NCI-H345 treated with DMSO at 0.1 percent for 48 hours (cell line): ENCODE measurements at regions not wholly inside any gene's neighbourhood (a gene's known extent, or its start where the extent isn't known, plus 50 kb on each side); places are given as distances from the start of the nearest gene placed in this dataset.

Experiments
- DNase-seq: peaks from one replicate; lab custom pipeline; 2025; ENCODE audit not compliant: unreplicated experiment; lab: John Stamatoyannopoulos, UW

DNA sequence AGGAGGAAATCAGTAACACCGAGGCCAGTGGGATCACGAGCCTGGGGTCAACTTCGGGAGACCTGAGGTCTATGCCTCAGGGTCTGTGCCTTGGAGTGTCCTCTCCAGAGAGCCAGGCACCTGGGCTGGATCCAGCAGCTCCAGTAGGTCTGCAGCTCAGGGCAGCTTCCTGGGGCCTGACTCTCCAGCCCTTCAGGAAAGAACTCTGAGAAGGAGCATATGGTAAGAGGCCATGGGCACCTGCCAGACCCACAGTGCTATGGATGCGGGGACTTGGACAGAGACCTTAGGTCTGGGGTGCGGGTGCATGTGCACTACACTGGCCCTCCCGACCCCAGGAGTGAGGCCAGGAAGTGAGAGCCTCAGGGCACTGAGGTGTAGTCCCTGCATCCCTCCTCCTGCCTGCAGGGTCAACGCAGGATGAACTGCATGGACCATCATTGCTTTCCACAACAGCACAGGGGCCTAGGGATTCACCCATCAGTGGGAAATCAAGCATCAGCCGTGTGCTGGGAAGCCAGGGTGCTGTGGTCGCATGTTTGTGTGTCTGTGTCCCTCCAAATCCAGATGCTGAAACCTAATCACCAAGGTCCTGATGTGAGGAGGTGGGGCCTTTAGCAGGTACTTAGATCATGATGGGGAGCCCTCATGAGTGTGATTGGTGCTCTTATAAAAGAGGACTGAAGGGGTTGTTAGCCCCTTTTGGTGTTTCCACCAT lies 210.9 kb upstream of the CST7 start:
- no peak for DNase-seq

DNA sequence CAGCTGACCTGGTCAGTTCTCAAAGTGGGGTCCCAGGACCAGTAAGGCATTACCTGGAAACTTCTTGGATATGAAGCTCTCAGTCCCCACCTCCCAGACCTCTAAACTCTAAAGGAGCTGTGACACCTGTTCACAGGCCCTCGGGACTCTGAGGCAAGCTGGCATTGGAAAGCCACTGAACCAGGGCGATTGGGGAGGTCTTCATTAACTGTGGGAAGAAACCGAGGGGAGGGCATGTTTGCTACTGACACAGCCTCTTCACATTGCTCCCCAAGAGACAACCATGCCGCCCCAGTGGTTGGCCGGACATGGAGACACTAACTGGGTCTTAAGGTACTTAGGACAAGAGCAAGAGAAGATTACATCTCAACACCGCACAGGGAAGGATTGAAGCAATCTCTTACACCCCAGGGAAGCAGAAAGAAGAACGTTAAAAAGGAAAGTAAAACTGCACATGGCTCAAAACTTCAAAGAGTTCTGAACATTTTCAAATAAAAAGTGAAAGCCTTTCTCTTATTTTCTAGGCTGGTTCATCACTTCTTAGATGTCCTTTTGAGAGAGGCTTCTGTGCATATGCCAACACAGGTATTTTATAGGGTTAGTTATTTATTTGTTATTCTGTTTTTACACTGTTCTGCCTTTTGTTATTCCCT lies 210.0 kb upstream of the CST7 start:
- no peak for DNase-seq

DNA sequence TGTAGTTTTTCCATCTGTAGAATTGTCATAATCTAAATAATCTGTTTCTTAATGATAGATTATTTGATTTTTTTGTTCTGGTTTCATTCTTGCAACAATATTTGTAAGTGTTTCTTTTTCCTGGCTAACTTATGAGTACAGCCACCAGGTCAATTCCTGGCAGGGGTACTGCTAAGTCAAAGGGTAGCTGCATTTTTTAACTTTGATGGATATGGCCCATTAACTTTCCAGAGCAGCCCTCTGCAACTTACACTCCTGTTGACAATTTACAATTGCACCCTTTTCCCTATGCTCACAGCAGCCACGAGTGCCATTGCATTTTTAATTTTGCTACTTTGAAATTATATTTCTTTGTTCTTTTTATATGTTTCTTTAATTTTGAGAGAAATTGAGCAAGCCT lies 209.3 kb upstream of the CST7 start:
- no peak for DNase-seq

DNA sequence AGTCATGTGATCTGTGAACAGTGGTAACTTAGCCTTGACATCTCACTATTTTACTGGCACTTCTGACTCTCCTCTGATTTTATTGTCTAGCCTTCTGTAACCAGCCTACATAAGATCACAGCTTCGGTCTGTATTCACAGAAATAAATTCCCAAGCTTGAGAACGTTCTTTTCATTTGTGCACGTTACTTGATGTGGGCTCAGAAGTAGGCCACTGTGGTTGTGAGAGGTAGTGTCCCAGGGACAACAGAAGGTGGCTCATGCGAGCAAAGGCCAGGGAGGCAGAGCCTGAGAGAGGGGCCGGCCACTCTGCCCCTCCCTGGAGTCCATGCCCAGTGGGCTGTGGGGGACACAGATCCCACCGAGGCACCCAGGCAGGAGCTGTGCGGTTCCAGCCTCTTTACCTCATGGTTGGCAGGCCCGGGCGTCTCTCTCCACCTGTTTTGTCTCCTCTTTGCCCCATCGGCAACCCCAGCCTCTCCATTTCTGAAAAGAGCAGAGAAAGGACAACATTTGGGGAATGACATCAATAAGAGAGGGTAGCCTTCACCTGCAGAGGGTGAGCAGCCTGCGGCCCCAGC lies 207.5 kb upstream of the CST7 start:
- no peak for DNase-seq

DNA sequence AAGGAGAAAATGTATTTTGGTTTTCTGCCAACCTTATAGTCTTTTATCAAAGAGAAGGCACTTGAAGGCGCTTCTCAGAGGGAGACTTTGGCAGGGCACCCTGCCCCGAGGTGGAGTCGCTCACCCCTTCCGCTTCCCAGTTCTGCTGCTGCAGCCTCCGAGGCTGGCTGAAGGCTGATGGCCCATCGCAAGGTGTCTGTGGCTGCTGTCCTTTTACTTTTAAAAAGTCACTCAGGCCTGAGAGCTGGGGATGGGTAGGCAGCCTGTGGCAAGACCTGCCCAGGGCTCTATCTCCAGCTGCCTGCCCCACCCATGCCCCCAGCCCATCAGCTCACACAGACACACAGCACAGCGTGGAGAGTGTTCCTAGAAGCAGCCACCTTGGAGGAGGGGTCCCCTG lies 206.6 kb upstream of the CST7 start:
- DNase-seq = no peak

DNA sequence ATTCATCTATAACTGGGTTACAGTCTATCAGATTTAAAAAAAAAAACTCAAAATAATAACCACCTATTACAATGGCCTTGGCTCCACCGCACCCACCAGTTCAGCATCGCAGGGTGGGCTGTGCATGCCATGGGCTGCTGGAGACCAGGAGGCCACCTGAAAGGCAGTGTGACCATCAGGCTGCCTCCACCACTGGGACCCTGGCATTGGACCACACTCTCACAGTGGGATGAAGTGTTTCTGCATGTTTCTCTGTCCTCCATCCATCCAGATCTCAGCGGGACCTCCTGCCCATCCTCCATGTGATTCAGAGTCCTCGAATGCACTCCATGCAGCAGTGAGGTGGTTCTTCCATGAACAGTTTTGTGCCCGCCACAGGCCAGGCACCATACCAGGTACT lies 206.1 kb upstream of the CST7 start:
- no peak for DNase-seq

DNA sequence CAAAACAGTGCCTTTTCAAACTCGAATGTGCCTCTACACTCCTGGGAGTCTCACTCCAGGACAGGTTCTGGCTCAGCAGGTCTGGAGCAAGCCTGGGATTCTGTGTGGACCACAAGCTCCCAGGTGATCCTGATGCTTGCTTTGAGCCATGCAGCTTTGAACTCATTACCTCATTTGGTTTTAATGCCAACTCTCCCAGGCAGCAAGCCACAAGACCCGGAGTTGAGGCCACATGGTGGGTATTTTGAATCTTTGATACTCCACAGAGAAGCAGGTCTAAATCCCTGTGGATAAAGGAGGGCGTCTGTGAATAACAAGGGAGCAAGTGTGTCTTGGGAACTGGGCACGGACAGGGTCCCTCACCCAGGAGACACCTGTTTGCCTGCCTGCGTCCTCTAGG lies 205.4 kb upstream of the CST7 start:
- no peak for DNase-seq

DNA sequence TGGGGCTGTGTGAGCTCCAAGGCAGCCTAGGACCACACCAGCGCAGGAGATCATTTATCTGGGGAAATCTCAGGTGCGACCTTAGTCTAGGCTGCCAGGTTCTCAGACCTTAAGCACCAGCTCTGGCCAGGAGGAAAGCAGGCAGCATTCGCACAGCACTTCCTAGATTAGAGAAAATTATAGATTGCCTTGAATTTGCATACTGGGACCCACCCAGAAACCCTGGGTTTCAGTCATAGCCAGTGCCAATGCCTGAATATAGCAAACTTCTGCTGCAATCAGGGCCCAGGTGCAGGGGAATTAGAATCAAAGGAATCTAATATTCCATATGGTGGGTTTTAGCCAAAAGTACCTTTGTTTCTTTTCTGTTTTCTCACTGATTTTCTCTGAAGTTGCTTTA lies 204.3 kb upstream of the CST7 start:
- DNase-seq = no peak

DNA sequence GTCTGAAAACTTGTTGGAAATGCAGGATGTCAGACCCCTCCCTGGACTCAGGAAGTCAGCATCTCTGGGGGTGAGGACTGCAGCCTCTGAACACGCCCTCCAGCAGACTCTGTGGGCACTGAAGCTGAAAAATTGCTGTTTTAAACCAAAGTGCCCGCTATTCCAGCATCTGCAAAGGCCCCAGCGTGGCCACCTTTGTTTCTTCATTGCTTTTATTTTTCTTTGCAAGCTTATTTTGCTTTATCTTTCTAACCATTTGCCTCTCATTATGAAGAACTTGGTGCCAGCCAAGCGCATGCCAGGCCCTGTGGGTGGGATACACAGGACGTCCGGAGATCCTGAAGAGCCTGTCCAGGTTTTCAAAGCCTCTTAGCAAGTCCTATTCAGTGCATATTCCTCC lies 203.9 kb upstream of the CST7 start:
- DNase-seq = no peak

DNA sequence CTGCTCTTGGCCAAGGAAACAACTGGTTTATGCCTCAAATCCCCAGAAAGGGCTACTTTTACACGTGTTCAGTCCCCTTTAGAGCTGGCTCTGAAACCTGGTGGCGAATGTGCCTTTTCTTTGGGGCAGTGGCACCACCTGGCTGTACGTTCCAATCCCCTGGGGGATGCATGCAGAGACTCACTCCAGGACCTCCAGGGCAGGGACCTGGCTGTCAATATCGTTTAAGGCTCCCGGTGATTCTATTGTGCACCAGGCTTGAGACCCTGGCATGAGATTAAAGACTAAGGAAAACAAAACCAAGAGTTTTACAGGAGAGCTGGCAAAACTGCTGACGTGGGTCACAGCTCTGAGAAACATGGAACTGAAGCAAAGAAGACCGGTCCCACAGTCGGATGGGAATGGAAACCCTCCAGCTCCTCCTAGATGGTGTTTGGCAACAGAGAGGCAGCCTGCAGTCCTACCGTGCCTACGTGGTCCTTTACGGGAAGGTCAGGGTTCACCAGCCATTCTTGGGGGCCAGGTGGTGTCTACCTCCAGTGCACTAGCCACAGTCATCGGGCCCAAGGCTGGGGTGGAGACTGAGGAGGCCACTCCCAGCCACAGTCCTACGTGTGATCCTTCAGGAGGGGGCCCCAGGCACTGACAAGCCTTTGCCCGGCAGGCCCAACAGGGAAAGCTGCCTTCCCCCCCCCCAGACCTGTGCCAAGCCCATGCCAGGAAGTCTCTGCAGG lies 203.3 kb upstream of the CST7 start:
- DNase-seq = no peak

DNA sequence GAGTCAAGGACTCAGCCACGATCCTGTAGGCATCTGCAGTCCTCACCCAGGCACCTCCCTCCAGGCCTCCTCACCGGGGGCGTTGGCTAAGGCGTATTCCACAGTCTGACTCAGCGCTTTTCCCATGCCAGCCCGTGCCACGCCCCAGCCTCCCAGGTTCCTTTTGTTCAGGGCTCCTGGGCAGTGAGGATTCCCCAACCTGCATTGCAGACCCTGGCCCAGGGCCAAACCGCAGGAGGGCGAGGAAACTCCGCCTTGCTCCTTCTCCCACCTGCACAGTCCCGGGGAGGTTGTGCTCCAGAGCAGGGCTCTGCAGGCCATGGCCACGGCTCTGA lies 202.8 kb upstream of the CST7 start:
- DNase-seq = peak; percentile 33

DNA sequence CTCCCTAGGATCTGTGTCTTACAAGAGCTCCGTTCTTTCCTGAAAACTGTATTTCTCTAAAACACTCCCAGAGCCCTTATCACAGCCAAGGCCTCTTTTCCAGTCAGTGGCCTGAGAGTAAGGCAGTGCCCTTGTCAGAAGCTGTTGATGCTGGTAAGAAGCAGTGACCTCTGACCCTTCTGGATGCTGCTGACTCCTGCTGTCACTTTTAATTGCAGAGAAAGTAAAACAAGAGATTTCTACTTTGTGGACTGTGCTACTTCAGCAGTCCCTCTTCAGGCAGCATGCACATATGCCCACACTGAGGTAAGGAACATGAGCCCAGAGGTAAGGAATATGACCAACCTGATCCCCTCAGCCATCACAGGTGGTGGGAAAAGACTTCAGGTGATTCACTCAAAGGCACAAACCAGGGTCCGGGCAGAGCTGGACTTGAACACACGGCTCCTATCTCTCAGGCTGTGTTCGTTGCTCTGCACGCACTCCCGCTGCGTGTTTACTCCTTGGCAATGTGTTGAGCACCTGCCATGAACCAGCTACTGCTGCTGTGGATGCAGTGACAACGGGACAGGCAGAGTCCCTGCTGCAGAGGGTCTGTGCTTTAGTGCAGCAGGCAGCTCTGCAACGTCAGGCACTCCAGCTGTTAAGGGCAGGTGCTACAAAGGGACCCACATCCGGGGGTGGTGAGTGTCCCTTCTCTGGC lies 201.9 kb upstream of the CST7 start:
- DNase-seq = no peak

DNA sequence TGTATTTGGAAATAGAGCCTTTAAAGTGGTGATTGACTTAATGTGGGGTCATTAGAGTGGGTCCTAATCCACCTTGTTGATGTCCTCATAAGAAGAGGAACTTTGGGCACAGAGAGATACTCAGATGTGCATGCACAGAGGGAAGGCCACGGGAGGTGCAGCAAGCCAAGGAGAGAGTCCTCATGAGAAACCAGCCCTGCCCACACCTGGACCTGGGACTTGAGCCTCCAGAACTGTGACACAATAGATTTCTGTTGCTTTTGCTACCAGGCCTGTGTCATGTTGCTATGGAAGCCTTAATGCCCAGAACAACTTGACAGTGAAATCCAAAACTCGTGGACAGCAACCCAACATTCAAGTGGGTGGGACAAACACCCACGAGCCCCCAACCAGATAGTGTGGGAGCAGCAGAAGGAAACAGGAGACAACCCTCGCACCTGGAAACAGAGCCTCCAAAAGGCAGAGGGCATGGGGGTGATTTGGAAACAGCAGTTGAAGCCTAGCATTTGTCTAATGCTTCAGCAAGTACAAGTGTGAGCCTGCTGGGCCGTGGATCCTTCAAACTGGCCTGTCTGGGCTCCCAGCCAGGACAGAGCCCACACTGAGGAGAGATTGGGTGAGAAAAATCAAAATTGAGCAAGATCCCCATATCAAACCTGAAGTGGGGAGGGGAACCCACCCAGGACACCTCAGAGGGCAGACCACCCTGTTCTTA lies 201.0 kb upstream of the CST7 start:
- no peak for DNase-seq

DNA sequence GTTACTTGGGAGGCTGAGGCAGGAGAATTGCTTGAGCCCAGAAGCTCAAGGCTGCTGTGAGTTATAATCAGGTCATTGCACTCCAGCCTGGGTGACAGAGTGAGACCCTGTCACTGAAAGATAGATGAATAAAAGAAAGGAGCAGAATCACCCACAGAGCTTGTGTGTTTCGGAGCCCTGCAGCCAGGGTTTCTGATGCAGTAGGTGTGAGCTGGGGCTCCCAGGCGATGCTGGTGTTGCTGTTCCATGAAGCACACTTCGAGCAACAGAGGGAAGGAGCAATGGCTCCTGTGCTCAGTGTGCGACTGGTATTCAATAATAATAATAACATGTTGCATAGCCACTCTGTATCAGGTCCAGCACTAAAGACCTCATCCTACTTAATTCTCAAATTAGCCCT lies 197.5 kb upstream of the CST7 start:
- no peak for DNase-seq

DNA sequence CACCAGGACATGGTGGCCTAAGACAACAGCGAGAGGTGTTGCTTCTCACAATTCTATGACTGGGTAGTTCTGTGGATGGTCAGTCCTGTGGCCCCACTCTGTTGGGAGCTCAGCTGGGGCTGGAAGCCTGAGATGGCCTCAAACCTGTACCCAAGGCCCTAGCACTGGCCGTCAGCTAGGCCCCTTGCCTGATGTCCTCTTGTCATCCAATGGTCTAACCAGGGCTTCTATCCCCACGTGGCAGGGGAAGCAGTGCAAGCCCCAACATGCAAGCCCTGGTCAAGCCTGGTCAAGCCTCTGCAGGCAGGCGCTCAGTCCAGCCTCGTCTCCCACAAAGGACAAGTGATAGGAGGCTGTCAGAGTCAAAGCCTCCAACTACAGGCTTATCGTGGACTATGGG lies 196.5 kb upstream of the CST7 start:
- DNase-seq = no peak

DNA sequence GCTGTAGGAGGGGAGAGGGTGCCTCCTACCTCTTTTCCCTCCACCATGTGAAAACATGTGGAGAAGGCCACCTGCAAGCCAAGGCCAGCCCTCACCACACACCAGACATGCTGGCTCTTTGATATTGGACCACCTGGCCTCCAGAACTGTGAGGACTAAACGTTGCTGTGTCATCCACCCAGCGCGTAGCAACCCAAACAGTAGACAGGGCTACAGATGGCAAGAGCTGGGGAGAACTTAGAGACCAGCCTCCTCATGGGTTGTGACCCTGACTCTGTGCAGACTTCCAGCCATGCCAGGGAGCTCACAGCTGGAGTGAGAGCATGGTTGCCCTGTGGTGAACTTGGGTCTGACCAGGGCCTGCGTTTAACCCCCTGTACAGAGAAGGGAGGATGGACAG lies 195.9 kb upstream of the CST7 start:
- DNase-seq = no peak

DNA sequence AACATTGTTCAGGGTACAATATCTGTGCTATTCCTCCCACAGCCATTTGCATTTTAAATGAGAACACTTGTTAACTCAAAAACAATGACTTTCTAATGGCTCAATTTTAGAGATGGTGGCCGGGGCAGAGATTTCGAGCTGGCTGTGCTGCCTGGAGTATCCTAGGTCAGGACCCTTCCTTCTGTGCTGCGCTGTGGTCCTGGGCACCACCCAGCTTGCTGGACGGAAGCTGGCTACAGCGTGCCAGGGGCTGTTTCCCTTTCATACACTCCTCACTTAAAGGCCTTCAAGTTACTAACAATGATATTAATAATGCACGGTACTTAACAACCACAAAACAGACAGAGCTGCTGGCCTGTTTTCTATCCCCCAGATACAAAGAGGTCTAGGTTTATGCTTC lies 194.4 kb upstream of the CST7 start:
- DNase-seq = no peak

DNA sequence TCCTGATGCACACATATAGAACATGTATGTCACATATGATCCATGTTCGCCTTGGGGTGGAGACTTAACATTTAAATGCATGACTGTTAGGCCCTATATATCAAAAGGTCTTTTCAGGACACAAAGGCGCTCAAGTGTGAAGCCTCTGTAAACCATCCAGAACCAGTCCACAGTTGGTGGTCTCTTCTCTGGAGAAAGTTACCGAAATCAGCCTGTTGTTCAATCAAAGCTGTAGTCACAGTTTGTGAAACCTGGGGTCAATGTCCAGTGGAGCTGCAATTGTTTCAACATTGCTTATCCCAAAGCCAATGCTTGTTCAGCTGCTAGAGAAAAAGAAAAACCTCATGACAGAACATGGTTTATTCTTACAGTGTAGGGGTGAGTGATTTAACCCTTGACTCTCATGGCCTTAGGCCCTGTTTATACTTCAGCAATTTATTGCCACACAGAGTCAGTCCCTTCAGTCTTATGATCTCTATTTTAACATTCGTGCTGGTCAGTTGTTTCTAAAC lies 193.6 kb upstream of the CST7 start:
- no peak for DNase-seq

DNA sequence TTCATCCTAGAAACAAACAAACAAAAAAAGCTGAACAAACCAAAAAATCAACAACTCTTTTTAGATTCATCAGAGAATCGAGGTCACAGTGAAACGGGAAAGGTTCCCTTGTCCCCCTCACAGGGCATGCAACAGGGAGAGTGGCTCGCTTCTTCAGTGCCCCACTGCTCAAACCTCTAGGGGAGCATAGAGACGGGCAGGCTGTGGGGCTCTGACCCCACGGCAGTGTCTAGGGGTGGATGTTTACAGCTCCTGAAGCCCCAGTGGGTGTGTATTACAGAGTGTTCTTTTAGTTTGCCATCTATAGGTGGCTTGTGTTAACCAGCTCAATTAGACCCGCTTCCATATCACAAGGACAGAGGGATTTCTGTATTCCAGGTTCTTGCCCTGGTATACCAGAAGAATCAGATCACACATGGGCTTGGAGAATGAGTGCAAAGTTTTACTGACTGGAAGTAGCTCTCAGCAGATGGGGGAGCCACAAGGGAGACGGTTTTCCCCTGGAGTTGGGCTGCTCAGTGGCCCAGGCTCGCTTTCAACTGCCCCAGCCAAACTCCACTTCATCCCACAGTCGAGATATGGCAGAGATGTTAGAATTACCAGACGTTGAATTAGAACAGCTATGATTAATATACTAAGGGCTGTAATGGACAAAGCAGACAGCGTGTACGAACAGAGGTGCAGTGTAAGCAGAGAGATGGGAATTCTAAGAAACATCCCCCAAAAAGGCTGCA lies 192.6 kb upstream of the CST7 start:
- DNase-seq = no peak
